Parathyroid adenoma (tissue), 2 donors: ENCODE measurements at regions not wholly inside any gene's neighbourhood (a gene's known extent, or its start where the extent isn't known, plus 50 kb on each side); places are given as distances from the start of the nearest gene placed in this dataset.
"Not testable (repeated sequence)": the region's sequence is repeated elsewhere in the genome, so short reads cannot be mapped to it uniquely, and the experiment has no call there.

Experiments used
- H2AFZ ChIP-seq: fragments of 300-600 bp; sonication (generic); one replicate; pipeline ENCODE4 v1.7.0; 2017; ENCODE audit warnings: antibody characterized with exemption, mild to moderate bottlenecking
- H3K27ac ChIP-seq: fragments of 300-600 bp; sonication (generic); one replicate; pipeline ENCODE4 v1.7.0; 2017
- H3K27me3 ChIP-seq: fragments of 300-600 bp; sonication (generic); one replicate; pipeline ENCODE4 v1.7.0; 2017; ENCODE audit warnings: low read length; ENCODE audit not compliant: control insufficient read depth, insufficient read depth
- H3K36me3 ChIP-seq: fragments of 300-600 bp; sonication (generic); one replicate; pipeline ENCODE4 v1.7.0; 2017; ENCODE audit warnings: low read length; ENCODE audit not compliant: control insufficient read depth, insufficient read depth
- H3K4me1 ChIP-seq: fragments of 300-600 bp; sonication (generic); one replicate; pipeline ENCODE4 v1.7.0; 2017; ENCODE audit warnings: control low read depth
- H3K4me2 ChIP-seq: fragments of 300-600 bp; sonication (generic); one replicate; pipeline ENCODE4 v1.7.0; 2017; ENCODE audit warnings: low read length
- H3K4me3 ChIP-seq: fragments of 300-600 bp; sonication (generic); one replicate; pipeline ENCODE4 v1.7.0; 2017; ENCODE audit warnings: low read depth, low read length
- H3K79me2 ChIP-seq: fragments of 300-600 bp; sonication (generic); one replicate; pipeline ENCODE4 v1.7.0; 2017; ENCODE audit warnings: control low read depth
- H3K9ac ChIP-seq: fragments of 300-600 bp; sonication (generic); one replicate; pipeline ENCODE4 v1.7.0; 2017; ENCODE audit warnings: mild to moderate bottlenecking
- H3K9me3 ChIP-seq: fragments of 300-600 bp; sonication (generic); one replicate; pipeline ENCODE4 v1.7.0; 2017; ENCODE audit warnings: low read length; ENCODE audit not compliant: control insufficient read depth
- CTCF ChIP-seq: fragments of 300-600 bp; sonication (generic); IDR thresholded peaks from one replicate; pipeline ENCODE4 v1.7.0; 2017; ENCODE audit warnings: antibody characterized with exemption, mild to moderate bottlenecking
- donor health status: primary hyperparathyroidism.

GRCh38 chr5:92328584-92329259 lies 945.6 kb upstream of the ARRDC3 start:
- no peaks in the 10 kb centered on the region for H3K27me3 ChIP-seq
- H3K79me2 ChIP-seq, result no peaks in the 10 kb centered on the region
- no peak for TF ChIP-seq CTCF
- no peaks in the 10 kb centered on the region for H3K4me1 ChIP-seq
- H3K4me2 ChIP-seq, result no peak overlapping the region
- no peak overlapping the region for H3K27ac ChIP-seq
- H3K9ac ChIP-seq, result no peak overlapping the region
- H2AFZ ChIP-seq, result no peak overlapping the region
- H3K9me3 ChIP-seq, result no peaks in the 10 kb centered on the region
- H3K36me3 ChIP-seq, result no peaks in the 10 kb centered on the region
- no peak overlapping the region for H3K4me3 ChIP-seq

- Histone ChIP-seq H2AFZ (no peak overlapping the region), H3K9me3 (no peaks in the 10 kb centered on the region), H3K27me3 (no peaks in the 10 kb centered on the region), H3K4me2 (no peak overlapping the region), H3K79me2 (no peaks in the 10 kb centered on the region), H3K27ac (no peak overlapping the region), H3K4me3 (no peak overlapping the region), H3K36me3 (no peaks in the 10 kb centered on the region), H3K4me1 (no peaks in the 10 kb centered on the region), H3K9ac (no peak overlapping the region)
- TF ChIP-seq CTCF, result no peak
Measured at GRCh38 chr5:92320446-92320845, 937.3 kb upstream of the ARRDC3 start.

GRCh38 chr5:92313385-92313784 lies 930.3 kb upstream of the ARRDC3 start:
- Histone ChIP-seq H3K9ac (no peak overlapping the region), H3K27me3 (no peaks in the 10 kb centered on the region), H3K36me3 (no peaks in the 10 kb centered on the region), H3K4me3 (no peak overlapping the region), H3K79me2 (no peaks in the 10 kb centered on the region), H3K9me3 (no peaks in the 10 kb centered on the region), H3K27ac (no peak overlapping the region), H2AFZ (no peak overlapping the region), H3K4me1 (no peaks in the 10 kb centered on the region), H3K4me2 (no peak overlapping the region)
- TF ChIP-seq CTCF, result no peak

GRCh38 chr5:92309336-92309991 lies 926.3 kb upstream of the ARRDC3 start:
- H3K4me3 ChIP-seq, result no peak overlapping the region
- no peaks in the 10 kb centered on the region for H3K27me3 ChIP-seq
- no peak overlapping the region for H3K27ac ChIP-seq
- TF ChIP-seq CTCF, result no peak
- H3K36me3 ChIP-seq, result no peaks in the 10 kb centered on the region
- H3K9ac ChIP-seq, result no peak overlapping the region
- no peaks in the 10 kb centered on the region for H3K79me2 ChIP-seq
- no peaks in the 10 kb centered on the region for H3K4me1 ChIP-seq
- no peaks in the 10 kb centered on the region for H3K9me3 ChIP-seq
- no peak overlapping the region for H3K4me2 ChIP-seq
- H2AFZ ChIP-seq, result no peak overlapping the region

GRCh38 chr5:92308679-92309078 lies 925.6 kb upstream of the ARRDC3 start:
- Histone ChIP-seq H3K79me2 (no peaks in the 10 kb centered on the region), H3K4me1 (no peaks in the 10 kb centered on the region), H3K9ac (no peak overlapping the region), H3K4me3 (no peak overlapping the region), H3K9me3 (no peaks in the 10 kb centered on the region), H3K36me3 (no peaks in the 10 kb centered on the region), H3K27me3 (no peaks in the 10 kb centered on the region), H3K4me2 (no peak overlapping the region), H3K27ac (no peak overlapping the region), H2AFZ (no peak overlapping the region)
- TF ChIP-seq CTCF, result no peak

GRCh38 chr5:92302356-92302755 lies 919.2 kb upstream of the ARRDC3 start:
- H3K36me3 ChIP-seq, H3K27me3 ChIP-seq, H3K9me3 ChIP-seq, H3K4me2 ChIP-seq, H2AFZ ChIP-seq, H3K27ac ChIP-seq, H3K79me2 ChIP-seq, H3K9ac ChIP-seq, H3K4me3 ChIP-seq, H3K4me1 ChIP-seq: not testable (repeated sequence)
